Spleen (tissue), 7 donors: ENCODE measurements at regions not wholly inside any gene's neighbourhood (a gene's known extent, or its start where the extent isn't known, plus 50 kb on each side); places are given as distances from the start of the nearest gene placed in this dataset.

ENCODE experiments used
- CTCF ChIP-seq, 11 experiments: fragments of 200-600 bp in 7 of 11; fragments of 450-650 bp in 4 of 11; sonication (generic) in 4 of 11; IDR thresholded peaks in 8 of 11; conservative IDR thresholded peaks in 3 of 11; 1 replicate in 7 of 11; 2 replicates in 4 of 11; pipeline versions ENCODE4 v1.4.0 to v1.8.0; 2016 to 2021; ENCODE audit warnings: antibody characterized with exemption in 11 of 11, inconsistent platforms in 4 of 11, mild to moderate bottlenecking in 1 of 11
- POLR2A ChIP-seq, 3 donors: fragments of 450-650 bp; IDR thresholded peaks; one replicate each; pipeline ENCODE4 v1.5.1; 2017; ENCODE audit warnings: antibody characterized with exemption in 3 of 3, mild to moderate bottlenecking in 1 of 3
- donor health status: DM: no; HTN: no; CAD: no; lungs with moderate emphysema.
- donor health status: DM: no; HTN: no; CAD: no.
- donor health status: DM: no; HTN: no; CAD: no.

- TF ChIP-seq CTCF (IDR thresholded peaks at IDR 0.05 in 8 of 11, conservative IDR thresholded peaks at IDR 0.05 in 3 of 11) (no peak), POLR2A (IDR thresholded peaks at IDR 0.05) (no peak)
Measured at GRCh38 chr1:60257531-60257930, 184.0 kb upstream of the C1orf87 start.
